ENCODE measurements at regions not wholly inside any gene's neighbourhood (a gene's known extent, or its start where the extent isn't known, plus 50 kb on each side); places are given as distances from the start of the nearest gene placed in this dataset.
"Not testable (repeated sequence)": the region's sequence is repeated elsewhere in the genome, so short reads cannot be mapped to it uniquely, and the experiment has no call there.

DNA sequence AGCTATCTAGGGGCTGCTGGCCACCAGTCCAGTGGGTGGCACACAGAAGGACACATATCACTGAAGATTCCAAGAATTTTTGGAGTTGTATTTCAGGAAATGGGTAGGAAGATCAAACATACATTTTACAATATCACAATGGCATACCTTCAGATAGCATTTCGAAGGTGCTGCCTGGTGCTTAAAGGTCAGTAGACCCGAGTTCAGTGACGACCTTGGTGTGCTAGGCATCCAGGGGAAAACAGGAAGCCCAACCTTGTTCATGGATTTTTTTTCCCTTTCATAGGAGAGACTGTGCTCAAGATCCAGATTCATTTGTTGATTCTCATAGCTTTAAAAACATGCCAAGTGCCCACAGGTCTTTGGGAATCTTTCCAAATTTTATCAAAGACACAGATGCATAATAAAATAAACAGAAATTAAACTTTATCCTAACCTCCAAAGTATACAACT is 51.0 kb upstream of the RCBTB2 start:
- DNase-seq (ENCODE audit: low read depth in 2 of 2): no peak

GRCh38 chr13:48585456-48585840 is 52.6 kb upstream of the RCBTB2 start:
- no peak for DNase-seq (ENCODE audit: low read depth in 2 of 2)

- no peak for DNase-seq (ENCODE audit: low read depth in 2 of 2)
Measured at GRCh38 chr13:48586591-48587103, 53.8 kb upstream of the RCBTB2 start.

DNA sequence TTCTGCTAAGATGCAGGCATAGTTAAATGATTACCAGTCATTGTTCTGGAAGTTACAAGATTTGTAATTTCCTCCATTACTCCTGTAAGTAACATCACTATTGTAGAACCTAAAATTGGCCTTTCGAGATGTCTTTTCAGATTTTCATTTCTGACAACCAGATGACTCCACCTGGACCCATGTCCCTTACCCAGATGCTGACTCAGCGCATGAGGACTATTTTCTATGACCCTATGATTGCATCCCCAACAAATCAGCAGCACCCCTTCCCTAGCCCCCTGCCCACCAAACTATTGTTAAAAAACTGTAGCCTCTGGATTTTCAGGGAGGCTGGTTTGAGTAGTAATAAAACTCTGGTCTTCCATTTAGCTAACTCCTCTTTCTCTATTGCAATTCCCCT is 55.2 kb upstream of the RCBTB2 start:
- no peak for DNase-seq (ENCODE audit: low read depth in 2 of 2)

- DNase-seq (ENCODE audit: low read depth in 2 of 2): no peak
Measured at GRCh38 chr13:48590141-48590901, 57.4 kb upstream of the RCBTB2 start.

DNA sequence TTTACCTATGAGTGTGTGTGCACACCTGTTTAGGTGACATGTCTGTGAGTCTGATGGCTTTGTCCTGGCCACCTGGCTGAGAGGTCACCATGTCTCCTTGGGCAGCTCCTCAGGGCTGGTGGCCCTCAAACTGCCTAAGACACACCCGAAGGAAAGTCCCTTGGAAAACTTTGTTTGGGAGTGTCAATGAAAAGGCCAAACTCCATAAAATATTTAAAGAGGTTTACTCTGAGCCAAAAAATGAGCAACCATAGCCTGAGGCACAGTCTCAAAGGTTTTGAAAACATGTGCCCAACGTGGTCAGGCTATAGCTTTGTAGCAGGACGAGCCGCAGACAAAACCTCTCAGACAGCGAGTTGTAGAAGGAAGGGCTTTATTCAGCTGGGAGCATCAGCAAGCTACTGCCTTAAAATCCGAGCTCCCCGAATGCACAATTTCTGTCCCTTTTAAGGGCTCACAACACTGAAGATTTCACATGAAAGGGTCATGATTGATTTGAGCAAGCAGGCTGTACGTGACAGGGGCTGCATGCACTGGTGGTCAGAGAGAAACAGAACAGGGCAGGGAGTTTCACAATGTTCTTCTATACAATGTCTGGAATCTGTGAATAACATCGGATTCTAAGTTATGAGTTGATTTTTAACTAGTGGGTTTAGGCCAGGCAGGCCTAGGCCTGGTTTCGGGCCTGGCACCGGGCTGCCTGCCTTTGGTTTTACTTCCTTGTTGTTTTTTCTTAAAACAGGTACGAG is 58.4 kb upstream of the RCBTB2 start:
- not testable (repeated sequence) for DNase-seq (ENCODE audit: low read depth in 2 of 2)

GRCh38 chr13:48591889-48592687 is 59.2 kb upstream of the RCBTB2 start:
- no peak for DNase-seq (ENCODE audit: low read depth in 2 of 2)

DNA sequence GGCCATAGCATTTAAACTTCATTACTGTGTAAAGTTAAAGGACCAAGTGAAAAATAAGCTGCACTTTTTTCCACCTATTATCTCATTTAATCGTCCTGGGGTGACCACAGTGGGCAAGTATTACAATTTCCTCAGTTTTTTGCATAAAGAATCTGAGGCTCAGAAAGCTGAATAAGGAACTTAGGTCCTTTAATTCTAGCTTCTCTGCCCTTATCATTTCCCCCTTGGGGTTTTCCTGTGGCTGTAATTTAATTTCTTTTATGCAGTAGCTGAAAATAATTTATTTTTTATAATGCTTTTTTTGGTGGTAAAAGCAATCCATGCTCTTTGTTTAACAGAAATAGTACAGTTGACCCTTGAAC is 59.8 kb upstream of the RCBTB2 start:
- no peak for DNase-seq (ENCODE audit: low read depth in 2 of 2)

DNA sequence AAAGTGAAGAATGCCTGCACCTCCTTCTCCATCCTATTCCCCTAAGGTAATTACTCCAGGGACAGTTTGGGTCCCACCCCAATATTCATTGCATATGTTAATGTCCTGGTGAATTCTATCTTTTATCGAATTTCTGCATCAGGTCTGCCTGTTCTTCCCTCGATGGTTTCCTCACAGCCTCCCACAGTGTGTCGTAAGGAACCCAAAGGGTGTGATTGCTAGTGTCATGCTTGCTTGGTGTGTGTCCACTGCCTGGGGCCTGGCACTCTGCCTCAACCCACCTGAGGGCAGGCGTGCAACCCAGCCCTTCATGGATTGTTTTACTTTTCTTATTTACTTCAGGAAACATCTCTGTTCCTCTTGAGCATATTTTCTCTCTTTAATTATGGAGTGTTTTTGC is 60.2 kb upstream of the CYSLTR2 start:
- no peak for DNase-seq (ENCODE audit: low read depth in 2 of 2)

DNA sequence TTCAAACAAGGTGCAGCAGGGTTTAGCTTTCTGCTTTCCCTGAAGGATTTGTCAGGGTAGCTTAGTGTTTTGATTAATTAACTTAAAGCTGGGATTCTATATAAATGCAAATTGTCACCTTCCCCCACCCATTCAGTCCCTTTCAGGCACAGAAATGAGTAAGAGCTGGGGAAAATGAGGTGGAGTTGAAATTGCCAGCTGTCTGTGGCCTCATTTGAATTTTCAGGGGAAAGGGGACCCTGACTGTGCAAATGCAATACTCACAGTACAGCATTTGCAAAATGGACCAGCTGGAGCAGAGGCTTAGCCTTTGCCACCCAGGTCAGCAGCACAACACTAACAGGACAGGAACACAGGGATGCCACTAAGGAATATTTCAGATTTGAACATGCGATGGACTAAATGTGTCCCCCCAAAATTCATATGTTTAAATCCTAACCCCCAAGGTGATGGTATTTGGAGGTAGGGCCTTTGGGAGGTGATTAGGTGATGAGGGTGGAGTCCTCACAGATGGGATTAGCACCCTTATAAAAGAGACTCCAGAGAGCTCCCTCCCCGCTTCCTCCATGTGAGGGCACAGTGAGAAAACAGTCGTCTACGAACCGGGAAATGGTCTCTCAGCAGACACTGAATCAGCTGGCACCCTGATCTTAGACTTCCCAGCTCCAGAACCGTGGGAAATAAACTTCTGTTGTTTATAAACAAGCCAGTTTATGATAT is 59.5 kb upstream of the CYSLTR2 start:
- no peak for DNase-seq (ENCODE audit: low read depth in 2 of 2)

DNA sequence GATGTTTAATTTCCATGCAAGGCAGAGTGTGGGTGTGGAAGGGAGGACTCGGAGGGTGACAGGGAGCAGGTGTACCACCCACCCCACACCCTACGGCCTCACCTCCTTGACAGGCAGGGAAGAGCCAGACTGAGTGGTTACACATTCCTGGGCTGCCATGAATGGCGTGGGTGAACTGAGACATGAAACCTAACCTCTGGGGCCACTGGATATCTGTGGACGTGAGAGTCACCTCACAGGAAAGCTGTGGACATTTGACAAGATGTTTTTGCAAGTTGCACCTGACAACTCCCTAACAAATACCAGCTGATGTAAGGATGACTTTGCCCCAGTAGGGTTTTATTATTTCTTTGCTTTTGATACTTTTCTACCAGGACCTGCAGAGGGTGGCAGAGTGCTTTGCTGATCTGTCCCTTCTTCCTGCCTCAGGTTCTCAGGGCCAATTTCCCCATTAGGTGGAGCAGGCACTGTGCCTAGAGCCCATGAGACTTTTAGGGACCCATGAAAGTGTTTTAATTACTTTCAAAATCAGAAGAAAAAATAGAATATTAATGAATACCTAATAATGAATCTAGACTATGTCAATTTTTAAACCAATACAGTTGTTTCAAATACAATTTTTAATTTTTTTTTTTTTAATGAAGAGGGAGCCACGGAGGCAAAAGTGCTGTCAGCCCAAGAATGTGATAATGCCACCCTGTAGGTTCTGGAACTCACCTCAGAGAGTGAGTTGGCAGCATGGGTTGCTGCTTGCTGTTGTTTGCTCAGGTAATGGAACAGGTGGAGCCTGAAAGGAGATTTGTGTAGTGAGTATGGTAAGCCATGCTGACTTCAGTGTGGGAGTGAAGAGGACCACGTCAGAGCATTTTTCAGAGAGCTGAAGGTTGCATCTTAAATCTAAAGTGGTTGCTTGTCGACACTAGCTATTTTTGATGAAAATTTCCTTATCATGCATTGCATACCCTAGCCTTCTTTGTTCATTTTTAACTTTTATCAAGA is 58.0 kb upstream of the CYSLTR2 start:
- peak in 1 of 2 experiments; percentile 12 for DNase-seq (ENCODE audit: low read depth in 2 of 2)

DNA sequence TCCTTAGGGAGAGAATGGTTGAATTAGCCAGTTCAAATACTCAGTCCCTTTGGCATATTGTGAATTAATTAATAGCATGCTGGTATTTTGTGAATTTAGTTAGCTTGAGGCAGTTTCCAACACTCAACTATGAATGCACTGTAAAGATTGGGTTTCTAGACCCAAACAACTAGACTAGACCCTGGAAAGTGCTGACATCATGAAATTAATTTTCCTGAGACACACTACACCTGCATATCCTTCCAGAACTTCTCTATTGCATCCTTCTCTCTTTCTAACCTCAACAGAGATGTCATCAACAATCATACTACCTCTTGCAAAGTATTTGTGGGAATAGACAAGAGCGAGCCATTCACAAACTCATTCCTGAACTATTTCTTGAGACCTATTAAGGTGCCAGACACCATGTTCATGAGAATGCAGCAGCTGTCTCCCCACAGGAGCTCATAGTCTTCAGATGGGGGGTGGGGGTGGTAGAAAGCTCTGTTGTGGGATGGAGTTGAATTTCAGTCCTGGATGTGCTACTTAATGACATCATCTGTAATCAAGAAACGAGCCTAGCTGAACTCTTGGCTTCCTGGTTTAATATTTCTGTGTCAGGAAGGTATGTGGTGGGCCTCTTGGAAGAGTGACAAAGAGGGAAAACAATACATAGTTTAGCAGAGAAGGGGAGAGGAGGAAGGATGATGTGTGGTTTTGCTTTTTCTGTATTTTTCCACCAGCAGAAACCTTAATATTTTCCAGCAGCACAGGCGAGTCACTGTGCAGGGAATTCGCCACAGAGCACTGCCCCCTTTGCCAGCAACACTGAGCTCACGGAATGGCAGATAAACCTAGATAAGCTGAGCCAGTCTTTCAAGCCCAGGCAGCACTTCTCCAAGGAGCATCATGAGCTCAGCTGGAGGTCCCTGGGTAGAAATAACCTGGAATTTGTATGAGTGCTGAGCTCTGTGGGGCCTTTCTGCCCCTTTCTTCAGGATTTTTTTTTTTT is 53.1 kb upstream of the CYSLTR2 start:
- peak; percentile 51 to 55 for DNase-seq (ENCODE audit: low read depth in 2 of 2)

DNA sequence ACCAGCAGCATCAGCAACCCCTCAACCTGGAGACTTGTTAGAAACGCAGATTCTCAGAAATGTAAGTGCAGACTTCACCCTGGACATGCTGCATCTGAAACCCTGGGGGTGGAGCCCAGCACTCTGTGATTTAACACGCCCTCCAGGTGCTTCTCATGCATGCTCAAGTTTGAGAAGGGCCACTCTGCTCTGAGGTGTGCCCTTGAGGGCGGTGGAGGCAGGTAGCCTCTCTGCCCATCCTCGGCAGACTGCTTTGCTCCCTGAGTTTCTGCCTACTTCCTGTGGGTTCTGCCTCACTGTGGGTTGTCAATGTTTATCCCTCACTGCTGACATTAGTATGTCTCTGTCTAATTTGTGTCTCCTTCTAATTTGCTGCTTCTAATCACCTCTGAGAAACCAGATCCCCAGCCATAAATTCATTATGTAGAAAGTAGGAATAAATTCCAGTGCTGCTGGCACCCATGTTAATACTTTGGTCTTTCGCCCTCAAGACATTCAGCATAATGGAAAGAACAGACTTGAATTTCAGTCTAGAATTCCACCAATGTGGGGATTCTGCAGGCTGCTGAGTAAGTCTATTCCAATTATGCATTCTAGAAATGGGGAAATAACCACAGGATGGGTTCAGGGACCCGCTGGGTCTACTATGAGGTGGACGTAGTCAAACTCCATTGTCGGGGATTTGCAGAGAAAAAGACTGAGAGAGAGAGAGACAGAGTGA is 51.3 kb upstream of the CYSLTR2 start:
- DNase-seq (ENCODE audit: low read depth in 2 of 2): no peak

GRCh38 chr13:48603375-48603774 is 50.4 kb upstream of the CYSLTR2 start:
- no peak for DNase-seq (ENCODE audit: low read depth in 2 of 2)

All from fibroblast of skin of left quadriceps (primary cell).